RKO (cell line): ENCODE measurements at regions not wholly inside any gene's neighbourhood (a gene's known extent, or its start where the extent isn't known, plus 50 kb on each side); places are given as distances from the start of the nearest gene placed in this dataset.
A peak's percentile ranks its signal among the peaks of the same experiment; 100 is the strongest.
"Not testable (repeated sequence)": the region's sequence is repeated elsewhere in the genome, so short reads cannot be mapped to it uniquely, and the experiment has no call there.

Experiments
- DNase-seq: peaks from one replicate; pipeline ENCODE4 v3.0.0-alpha.2; 2016; ENCODE audit warnings: low spot score

GRCh38 chr12:131413471-131413870 lies 297.4 kb upstream of the SFSWAP start:
- DNase-seq = no peak

GRCh38 chr12:131414155-131414922 lies 296.6 kb upstream of the SFSWAP start:
- DNase-seq = not testable (repeated sequence)

GRCh38 chr12:131415781-131416180 lies 295.1 kb upstream of the SFSWAP start:
- DNase-seq = peak; percentile 19

DNA sequence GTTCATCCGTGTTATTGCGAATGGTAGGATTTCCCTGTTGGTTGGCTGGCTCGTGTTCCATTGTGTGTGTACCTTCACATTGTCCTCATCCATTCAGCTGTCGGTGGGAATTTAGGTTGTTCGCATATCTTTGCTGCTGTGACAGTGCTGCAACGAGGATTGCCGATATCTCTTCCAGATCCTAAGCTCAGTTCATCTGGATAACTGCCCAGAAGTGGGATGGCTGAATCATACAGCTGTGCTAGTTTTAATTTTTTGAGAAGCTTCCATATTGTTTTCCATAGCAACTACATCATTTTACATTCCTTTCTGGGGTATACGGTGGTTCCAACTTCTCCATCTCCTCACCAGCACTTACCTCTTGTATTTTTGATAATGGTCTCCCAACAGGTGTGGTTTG lies 292.8 kb upstream of the SFSWAP start:
- no peak for DNase-seq

DNA sequence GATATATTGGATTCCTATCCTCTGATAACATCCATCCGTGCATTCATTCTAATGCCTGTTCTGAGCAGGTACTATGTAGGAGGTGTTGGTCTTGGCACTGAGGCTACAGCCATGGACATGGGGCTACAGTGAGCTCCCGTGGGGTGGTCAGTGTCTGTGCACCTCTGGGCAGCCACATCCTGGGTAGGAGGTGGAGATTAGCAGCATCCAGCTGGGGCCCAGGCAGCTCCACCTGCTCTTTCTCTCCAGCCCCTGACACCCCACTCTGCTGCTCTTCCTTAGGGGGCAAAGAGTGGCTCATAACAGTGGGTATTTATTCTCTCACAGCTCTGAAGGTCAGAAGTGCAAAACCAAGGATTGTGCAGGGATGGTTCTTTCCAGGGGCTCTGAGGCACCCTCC lies 292.0 kb upstream of the SFSWAP start:
- no peak for DNase-seq

DNA sequence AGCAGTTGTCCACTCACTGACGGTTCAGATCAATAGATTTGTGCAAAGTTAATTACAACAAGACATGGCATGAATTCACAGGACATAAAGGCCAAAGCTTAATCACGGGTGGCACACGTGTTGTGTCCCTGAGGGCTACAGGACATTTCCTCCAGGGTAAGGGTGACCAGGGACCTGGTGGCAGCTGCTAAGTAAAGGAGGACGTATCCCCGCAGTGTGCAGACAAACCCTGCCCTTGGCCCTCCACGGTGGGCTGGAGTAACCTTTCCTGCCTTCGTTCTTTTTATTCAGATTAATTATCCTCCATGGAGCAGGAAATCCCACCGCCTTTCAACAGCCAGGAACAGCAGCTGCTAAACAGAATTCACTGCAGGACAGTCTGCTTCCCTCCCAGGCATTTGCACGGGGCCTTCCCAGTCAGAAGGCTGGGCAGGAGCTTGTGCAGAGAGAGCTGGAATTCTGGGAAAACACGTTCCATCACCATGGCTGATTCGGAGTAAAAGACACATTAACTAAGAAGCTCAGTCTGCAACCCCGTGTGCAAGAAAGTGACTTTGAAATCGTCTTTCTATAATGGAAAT lies 289.9 kb upstream of the SFSWAP start:
- DNase-seq = no peak

DNA sequence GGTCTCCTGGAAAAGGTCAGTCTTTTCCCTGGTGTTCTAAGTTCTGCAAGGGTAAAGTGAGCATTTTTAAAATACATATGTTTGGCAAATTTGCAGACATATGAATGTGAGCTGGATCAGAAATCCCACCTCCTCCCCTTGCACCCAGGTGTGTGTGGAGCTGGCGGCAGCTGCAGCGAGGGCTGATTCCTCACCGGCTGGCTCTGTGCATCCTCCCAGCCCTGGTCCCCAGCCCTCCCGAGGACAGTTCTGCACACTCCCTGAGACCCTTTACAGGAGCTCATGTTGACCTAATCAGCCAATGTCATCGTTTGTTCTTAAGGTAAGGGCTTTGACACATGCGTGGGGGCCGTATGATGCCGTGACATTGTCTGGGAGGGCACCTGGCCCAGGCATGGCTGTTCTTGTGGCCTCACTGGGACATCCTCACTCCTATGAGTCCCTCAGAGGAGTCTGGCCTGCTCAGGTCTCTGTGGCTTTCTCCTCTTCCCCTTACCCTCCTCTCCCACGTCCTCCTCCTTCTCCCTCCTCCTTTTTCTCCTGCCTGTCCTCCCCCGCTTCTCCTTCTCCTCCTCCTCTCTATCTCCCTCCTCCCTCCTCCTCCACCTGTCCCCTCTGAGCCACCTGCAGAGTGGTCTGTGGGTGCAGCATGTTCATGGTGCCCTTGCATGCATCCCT lies 289.2 kb upstream of the SFSWAP start:
- no peak for DNase-seq

- no peak for DNase-seq
Measured at GRCh38 chr12:131422187-131422520, 288.7 kb upstream of the SFSWAP start.

DNA sequence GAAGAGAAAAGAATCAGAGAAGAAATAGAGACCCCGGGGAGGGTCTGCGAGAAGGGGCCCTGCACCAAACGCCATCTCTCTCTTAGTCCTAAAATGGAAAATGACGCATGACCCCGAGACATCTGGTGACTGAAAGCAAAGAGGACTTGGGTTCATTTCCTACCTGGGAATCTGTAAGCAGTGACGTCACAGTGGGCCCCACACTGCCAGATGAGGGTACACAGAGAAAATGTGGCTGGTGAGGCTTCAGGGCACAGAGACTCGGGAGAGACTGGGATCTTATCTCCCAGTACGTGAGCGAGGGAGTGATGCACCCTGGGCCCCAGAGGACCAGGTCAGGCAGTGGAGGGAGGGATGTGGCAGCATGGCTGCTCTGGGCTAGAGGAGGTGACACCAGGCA lies 288.1 kb upstream of the SFSWAP start:
- no peak for DNase-seq

GRCh38 chr12:131424270-131424669 lies 286.6 kb upstream of the SFSWAP start:
- no peak for DNase-seq

DNA sequence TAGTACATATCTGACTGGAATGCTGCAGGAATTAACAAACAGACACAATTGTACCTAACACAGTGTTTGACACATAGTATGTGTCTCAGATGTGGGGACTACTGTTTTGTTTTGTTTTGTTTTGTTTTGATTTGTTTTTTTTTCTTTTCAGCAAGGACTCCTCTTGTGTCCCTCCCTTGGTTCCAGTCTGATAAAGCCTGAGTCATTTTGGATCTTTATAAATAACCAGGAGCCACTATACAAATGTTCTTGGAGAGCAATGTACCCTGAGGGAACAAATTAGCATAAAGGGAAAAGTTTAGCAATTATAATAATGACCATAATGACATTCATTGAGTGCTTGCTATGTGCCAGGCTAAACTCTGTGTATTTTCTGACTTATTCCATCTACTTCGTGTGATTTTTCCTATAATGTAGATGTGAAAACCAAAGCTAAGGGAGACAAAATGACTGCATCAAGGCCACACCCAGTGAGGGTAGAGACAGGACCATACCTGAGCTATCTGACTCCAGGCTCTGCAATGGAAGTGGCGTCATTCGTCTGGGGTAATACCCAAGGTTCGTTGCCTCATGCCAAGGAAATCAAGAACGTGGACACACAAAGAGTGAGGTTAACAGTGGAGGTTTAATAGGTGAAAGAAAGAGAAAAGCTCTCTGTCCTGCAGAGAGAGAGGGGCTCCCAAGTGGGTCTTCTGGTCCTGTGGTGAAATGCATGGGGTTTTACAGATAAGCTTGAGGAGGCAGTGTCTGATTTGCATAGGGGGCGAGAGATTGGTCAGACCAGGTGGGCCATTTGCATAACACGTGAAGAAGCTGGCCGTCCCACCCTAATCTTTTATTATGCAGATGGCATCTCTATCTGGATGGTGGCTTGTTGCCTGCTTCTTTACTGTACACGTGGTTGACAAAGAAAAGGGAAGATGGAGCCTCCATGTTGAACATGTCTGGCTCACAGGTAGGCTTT lies 285.5 kb upstream of the SFSWAP start:
- no peak for DNase-seq

GRCh38 chr12:131428091-131428685 lies 282.7 kb upstream of the SFSWAP start:
- DNase-seq = no peak

DNA sequence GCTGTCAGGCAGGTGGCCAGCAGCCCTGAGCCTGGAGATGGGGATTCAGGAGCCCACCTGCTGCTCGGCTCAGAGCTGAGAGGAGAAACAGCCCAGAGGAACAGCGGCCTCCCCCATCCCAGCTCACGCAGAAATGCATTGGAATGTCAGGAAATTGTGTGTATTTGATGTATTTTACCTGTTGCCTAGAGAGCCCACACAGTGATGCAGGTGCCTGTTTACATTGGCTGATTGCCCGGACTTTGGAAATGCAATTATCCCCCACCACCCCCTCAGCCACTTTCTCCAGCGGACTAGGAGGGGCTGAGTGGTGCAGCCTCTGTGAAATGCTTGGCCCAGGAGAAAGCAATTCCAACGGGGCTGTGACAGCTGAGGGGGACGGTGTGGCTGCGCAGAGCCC lies 281.7 kb upstream of the SFSWAP start:
- not testable (repeated sequence) for DNase-seq

DNA sequence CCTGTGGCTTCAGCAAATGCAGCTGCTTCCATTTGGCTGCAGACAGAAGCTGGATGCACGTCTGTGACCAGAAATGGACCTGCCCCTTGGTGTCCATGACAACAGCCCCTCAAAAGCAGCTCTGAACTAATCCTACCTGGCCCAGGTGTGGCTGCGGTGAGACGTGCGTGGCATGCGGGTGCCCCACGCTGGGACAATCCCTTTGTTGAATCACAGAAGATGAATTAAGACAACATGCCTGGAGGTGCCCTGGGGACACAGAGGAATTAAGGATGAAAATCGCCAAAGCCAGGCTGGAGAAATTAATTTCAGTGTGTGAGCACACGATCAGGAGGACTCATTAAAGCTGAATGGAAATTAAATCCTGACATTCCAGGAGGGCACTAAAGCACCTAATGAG lies 281.2 kb upstream of the SFSWAP start:
- not testable (repeated sequence) for DNase-seq

DNA sequence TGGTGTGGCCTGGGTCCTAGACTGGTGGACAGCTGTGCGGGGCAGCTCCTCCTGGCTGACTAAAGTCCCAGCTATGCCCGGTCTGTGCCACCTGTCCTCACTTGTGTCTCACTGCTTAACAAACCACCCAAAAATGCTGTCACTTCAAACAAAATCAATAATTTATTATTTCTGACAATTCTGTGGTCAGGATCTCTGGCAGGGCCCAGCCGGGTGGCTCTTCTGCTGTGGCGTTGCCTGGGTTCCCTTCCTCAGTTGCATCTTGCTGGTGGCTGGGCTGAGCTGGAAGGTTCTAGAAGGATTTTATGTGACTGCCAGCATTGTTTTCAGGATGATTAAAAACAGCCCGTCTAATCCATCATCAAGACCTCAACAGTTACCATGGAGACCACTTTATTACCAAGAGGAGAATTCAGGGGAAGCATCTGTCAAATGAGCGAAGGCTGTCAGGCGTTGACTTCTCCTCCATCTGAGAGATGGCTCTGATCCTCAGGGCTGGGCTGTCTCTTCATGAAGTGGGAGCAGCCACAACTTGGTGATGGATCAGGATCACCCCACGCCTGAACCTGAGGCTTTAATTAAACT lies 280.6 kb upstream of the SFSWAP start:
- DNase-seq = no peak

DNA sequence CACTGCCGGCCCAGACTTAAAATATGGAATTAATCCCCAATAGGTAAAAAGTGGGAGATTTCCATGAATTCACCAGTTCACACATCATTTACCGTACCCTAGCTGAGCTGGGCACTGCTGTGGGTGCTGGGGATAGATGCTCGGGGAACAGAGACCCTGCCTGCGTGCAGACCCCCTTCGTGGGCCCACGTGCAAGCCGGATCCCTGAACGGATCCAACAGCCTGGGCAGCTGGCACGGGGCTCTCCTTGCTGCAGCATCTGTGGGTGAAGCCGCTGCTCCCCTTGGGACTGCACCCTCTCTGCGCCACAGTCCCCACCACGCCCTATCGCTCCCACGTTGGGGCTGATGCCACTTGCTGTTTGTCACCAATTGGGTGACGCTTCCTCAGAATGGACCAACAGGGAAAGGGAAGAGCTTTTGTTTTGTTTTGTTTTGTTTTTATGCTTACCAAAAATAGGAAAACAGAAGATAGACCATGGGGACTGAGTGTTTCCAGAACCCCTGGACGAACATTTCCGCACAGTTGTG lies 279.7 kb upstream of the SFSWAP start:
- not testable (repeated sequence) for DNase-seq

- no peak for DNase-seq
Measured at GRCh38 chr12:131432532-131433260, 278.2 kb upstream of the SFSWAP start.

DNA sequence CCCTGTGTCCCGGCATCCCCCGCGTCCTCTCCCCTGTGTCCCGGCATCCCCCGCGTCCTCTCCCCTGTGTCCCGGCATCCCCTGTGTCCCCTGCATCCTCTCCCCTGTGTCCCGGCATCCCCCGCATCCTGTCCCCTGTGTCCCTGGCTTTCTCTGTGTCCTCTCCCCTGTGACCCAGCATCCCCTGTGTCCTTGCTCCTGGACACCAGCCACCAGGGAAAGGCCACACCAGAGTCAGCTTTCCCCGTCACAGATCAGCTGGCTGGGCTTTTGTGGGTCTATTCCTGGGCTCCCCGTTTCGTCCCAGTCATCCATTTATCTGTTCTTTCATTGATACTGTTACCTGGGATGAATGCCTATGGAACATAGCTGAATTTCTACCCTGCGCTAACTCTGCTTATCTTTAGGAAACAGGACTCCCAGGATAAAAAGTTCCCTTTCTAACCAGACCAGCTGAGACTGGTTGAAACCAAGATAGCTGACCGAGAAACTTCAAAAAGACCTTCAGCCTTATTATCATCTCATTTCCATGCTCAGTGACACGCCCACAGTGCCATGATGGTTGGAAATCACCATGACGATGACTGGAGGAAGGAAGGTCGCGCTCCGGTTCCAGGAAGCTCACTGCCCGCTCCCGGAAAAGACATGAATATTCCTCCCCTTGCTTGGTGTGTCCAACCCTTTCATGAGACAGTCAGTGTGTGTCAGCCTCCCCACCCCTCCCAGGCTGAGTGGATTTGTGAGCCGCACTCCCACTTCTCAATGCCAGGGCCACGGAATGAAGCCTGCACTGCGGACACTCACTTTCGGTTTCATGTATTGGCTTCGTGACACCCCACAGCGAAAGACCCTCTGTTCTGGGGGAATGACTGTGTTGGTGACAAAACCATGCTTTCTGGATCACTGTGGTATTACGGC lies 276.4 kb upstream of the SFSWAP start:
- DNase-seq = no peak

DNA sequence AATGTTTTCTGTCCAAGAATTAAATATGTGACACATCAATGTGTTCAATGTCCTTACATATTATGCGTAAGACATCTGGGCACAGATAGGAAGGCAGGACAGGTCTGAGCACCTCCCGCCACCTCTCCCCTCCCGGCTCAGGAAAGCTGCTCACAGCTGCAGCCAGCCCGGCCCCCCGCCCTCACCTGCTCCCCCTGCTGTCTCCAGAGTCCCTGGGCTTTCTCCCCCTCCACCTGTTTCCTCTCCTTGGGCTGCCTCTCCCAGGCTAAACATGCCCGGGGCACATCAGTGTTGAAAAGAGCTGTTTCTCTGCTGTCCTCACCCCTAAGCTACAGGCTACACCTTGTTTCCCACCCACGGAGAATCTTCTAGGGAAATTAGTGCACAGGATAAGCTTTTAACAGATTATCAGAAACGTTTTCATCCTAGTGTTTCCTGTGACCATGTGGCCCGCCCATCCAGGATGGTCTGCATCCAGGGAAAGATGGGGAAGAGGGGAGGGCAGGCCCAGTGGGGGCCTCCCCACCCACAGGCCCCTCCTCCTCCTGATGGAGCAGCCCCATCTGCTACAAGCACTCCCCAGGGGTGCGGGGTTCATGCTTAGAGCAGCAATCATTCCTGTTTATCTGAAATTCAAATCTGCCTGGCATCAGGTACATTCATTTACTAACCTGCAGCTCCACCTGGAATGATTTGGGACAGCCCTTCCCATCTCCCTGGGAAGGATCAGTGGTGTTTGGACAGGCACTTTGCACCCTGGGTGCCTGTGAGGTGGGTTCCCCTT lies 273.8 kb upstream of the SFSWAP start:
- no peak for DNase-seq
